ENCODE measurements at regions not wholly inside any gene's neighbourhood (a gene's known extent, or its start where the extent isn't known, plus 50 kb on each side); places are given as distances from the start of the nearest gene placed in this dataset.

GRCh38 chr2:88811233-88811632, 119.8 kb downstream of the RPIA start:
- TF ChIP-seq CTCF (conservative IDR thresholded peaks at IDR 0.05; ENCODE audit: low read depth, low read length) (no peak), EZH2 (IDR thresholded peaks at IDR 0.05; ENCODE audit: borderline replicate concordance, low read depth, low read length, poor library complexity, severe bottlenecking) (no peak)

All from A673 (cell line).